H1 (cell line): ENCODE measurements at regions not wholly inside any gene's neighbourhood (a gene's known extent, or its start where the extent isn't known, plus 50 kb on each side); places are given as distances from the start of the nearest gene placed in this dataset.

Experiments
- MAFK ChIP-seq: IDR thresholded peaks from 2 replicates; pipeline ENCODE4 v1.6.1; 2012; ENCODE audit warnings: low read depth, mild to moderate bottlenecking, improper control_type of control experiment, low read length
- POLR2A ChIP-seq, 2 experiments: IDR thresholded peaks; 1 replicate in 1 of 2; 2 replicates in 1 of 2; pipeline ENCODE4 v1.6.1; 2011; ENCODE audit warnings: low read depth in 2 of 2, low read length in 2 of 2, mild to moderate bottlenecking in 2 of 2; ENCODE audit errors: control extremely low read depth in 1 of 2
- POU5F1 ChIP-seq: IDR thresholded peaks from 2 replicates; pipeline ENCODE4 v1.6.1; 2011; ENCODE audit warnings: low read depth, mild to moderate bottlenecking, low read length, moderate library complexity
- RAD21 ChIP-seq, 2 experiments: IDR thresholded peaks in 1 of 2; conservative IDR thresholded peaks in 1 of 2; 2 replicates each; pipeline ENCODE4 v1.6.1; 2011; ENCODE audit warnings: low read depth in 2 of 2, low read length in 2 of 2, improper control_type of control experiment in 1 of 2, inconsistent platforms in 1 of 2, mild to moderate bottlenecking in 1 of 2, moderate library complexity in 1 of 2
- TAF1 ChIP-seq: IDR thresholded peaks from 2 replicates; pipeline ENCODE4 v1.6.1; 2011; ENCODE audit warnings: mild to moderate bottlenecking, low read depth, low read length
- TAF7 ChIP-seq: optimal IDR thresholded peaks from 2 replicates; pipeline ENCODE3; 2011; ENCODE audit warnings: low read depth, mild to moderate bottlenecking, inconsistent platforms, low read length, moderate library complexity, borderline replicate concordance
- TF ChIP-seq, protein P1 (sequence below), 3 experiments: IDR thresholded peaks; 1 replicate in 2 of 3; 2 replicates in 1 of 3; pipeline versions ENCODE4 v1.5.1 to v1.6.1; 2011; ENCODE audit warnings: low read length in 3 of 3, mild to moderate bottlenecking in 3 of 3, inconsistent platforms in 2 of 3, low read depth in 1 of 3, moderate library complexity in 1 of 3; ENCODE audit not compliant: insufficient read depth in 1 of 3; ENCODE audit errors: control extremely low read depth in 1 of 3

- TF ChIP-seq POU5F1 (no peak), POLR2A (IDR thresholded peaks at IDR 0.05; ENCODE audit: control extremely low read depth in 1 of 2, low read depth in 2 of 2, low read length in 2 of 2) (no peak), MAFK (no peak), RAD21 (IDR thresholded peaks at IDR 0.05 in 1 of 2, conservative IDR thresholded peaks at IDR 0.05 in 1 of 2; ENCODE audit: low read depth in 2 of 2, low read length in 2 of 2) (no peak), TAF7 (no peak), TAF1 (no peak)
- TF ChIP-seq, protein P1, sequence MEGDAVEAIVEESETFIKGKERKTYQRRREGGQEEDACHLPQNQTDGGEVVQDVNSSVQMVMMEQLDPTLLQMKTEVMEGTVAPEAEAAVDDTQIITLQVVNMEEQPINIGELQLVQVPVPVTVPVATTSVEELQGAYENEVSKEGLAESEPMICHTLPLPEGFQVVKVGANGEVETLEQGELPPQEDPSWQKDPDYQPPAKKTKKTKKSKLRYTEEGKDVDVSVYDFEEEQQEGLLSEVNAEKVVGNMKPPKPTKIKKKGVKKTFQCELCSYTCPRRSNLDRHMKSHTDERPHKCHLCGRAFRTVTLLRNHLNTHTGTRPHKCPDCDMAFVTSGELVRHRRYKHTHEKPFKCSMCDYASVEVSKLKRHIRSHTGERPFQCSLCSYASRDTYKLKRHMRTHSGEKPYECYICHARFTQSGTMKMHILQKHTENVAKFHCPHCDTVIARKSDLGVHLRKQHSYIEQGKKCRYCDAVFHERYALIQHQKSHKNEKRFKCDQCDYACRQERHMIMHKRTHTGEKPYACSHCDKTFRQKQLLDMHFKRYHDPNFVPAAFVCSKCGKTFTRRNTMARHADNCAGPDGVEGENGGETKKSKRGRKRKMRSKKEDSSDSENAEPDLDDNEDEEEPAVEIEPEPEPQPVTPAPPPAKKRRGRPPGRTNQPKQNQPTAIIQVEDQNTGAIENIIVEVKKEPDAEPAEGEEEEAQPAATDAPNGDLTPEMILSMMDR (IDR thresholded peaks at IDR 0.05; ENCODE audit: control extremely low read depth in 1 of 3, insufficient read depth in 1 of 3, low read depth in 1 of 3, low read length in 3 of 3): no peak
Observed at GRCh38 chr1:106978477-106979322, 77.8 kb upstream of the PRMT6 start.
